ENCODE measurements at regions not wholly inside any gene's neighbourhood (a gene's known extent, or its start where the extent isn't known, plus 50 kb on each side); places are given as distances from the start of the nearest gene placed in this dataset.

- TF ChIP-seq CTCF (IDR thresholded peaks at IDR 0.05): no peak
- TF ChIP-seq EZH2 (IDR thresholded peaks at IDR 0.05; ENCODE audit: borderline replicate concordance, insufficient read depth, low read depth, low read length, poor library complexity, severe bottlenecking): no peak
Observed at GRCh38 chr22:26766510-26767350, 109.3 kb downstream of the MIAT start.
